Right renal cortex interstitium (tissue), 3 donors: ENCODE measurements at regions not wholly inside any gene's neighbourhood (a gene's known extent, or its start where the extent isn't known, plus 50 kb on each side); places are given as distances from the start of the nearest gene placed in this dataset.
"Not testable (repeated sequence)": the region's sequence is repeated elsewhere in the genome, so short reads cannot be mapped to it uniquely, and the experiment has no call there.

ENCODE experiments used
- DNase-seq, 3 donors: peaks; one replicate each; pipeline ENCODE4 v3.0.0-alpha.2; 2013; ENCODE audit warnings: low read depth in 3 of 3, low spot score in 2 of 3

DNA sequence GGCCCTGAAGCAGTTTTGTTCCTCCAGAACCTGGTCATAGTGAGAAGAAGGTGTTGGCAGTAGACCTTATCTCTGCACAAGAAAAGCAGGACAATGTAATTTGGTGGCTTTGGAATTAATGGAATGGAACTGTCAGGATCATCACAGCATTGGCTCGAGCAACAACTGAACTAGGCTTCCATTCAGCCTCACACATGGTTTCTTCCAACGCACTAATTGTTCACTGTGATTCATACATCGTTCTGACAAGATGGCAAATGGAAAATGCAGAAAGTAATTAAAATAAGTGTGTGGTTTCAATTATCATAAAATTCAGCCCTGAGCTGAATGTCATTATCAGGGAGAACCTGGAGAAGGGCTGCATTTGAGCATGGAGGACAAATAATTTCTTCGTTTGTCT is 80.6 kb downstream of the MFSD1 start:
- no peak for DNase-seq

DNA sequence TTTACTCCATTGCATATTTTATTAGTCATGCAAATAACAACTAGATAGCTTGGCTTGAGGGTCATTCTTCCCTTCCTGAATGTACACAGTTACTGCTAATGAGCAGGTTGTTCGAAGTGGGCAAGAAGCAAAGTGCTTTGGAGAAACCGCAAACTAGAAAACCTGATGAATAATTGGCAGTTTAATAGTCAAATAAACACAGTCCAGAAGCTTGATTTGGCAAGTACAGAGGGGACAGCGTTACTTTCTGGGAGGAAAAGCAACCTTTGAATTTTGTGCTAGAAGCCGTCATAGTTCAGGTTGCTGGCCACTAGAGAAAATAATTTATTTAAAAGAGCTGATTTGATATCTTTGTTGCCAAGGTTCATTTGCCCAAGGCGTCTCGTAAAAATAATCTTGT is 94.9 kb downstream of the MFSD1 start:
- DNase-seq: no peak

DNA sequence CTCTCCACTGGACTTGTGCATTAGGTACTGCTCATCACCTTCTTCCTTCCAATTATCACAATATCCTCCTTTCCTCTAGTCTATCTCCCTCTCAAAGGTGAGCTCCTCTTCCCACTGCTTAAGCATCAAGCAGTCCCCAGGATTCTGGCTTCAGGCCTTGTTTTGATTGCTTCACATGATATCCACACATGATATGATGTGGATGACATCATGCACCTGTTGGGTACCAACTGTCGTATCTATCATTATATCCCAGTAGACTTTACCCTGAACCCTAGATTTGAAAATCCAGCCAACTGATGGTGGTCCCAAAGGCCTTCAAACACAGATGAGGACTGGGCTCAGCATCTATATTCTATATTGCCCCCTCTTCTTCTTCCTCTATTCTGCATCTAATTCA is 104.9 kb downstream of the MFSD1 start:
- no peak for DNase-seq

GRCh38 chr3:158908187-158908734 is 106.4 kb downstream of the MFSD1 start:
- no peak for DNase-seq

- DNase-seq: no peak
Measured at GRCh38 chr3:158909870-158910269, 108.0 kb downstream of the MFSD1 start.

DNA sequence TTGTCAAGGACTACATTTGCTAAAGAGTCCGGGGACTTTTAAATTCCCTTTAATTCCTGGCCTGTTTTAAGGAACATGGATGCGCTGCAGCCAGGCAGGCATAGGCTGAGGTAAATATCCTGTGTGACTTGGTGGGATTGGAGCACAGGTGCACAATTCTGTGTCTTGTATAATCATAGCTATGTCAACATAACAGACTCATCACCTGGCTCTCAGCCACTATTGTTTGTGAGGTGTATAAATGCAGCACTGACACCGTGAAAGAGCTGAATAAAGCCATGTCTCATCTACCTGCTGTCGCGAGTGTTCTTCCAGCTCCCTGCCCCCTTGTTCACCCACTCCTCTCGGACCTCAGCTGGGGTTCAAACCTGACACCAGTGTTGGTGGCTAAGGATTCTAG is 109.7 kb downstream of the MFSD1 start:
- no peak for DNase-seq

DNA sequence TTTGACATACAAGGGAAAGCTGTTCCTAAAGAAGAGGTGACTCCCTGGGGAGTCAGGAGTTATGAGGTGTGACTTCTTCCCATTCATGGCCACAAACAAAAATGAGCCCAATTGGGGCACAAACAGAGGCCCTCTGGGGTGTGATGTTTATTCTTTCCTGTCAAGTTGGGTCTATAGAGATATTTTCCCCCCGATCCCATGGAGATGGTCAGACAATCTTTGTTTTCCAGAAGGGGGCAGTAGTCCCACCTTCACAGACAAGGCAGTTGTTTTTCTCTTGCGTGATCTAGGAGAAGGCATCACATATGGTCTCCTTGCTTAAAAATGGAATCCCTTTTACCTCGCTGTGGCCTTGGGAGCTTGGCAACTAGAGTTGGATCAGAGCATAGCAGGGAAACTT is 110.3 kb downstream of the MFSD1 start:
- no peak for DNase-seq

DNA sequence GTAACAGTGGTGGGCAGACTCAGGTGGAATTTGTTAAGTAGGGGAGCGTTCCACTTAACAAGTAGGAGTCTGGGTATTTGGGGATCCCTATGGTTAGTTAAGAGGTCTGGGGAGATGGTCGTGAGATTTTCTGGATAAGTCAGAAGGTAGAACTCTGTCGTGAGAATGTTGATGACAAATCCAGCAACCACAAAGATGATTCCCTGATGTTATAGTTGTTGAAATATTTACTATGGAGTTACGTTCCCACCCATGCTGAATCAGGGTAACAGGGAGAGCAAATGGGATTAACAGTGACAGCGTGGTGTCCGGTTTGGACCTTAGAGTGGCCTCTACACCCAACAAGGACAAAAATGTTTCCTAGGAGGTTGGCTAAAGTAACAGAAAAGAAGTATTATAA is 110.8 kb downstream of the MFSD1 start:
- DNase-seq: no peak

DNA sequence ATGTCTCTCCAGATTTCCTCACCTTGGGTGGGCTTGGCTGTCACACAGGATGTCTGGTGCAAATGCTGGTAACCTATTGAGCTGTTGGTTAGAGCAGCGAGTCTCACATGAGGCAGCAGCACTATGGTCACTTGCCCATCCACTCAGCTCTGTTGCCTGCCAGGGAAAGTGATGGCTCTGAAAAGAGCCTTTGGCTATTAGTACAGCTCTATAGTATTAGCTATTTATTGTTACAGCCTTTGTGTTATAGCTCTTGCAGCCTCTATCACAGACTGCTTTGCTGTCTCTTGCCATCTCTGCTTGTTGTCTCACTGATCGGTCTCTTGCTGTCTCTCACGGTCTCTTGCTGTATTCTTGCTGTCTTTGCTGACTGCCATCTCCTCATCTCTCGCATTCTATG is 114.3 kb downstream of the MFSD1 start:
- no peak for DNase-seq

DNA sequence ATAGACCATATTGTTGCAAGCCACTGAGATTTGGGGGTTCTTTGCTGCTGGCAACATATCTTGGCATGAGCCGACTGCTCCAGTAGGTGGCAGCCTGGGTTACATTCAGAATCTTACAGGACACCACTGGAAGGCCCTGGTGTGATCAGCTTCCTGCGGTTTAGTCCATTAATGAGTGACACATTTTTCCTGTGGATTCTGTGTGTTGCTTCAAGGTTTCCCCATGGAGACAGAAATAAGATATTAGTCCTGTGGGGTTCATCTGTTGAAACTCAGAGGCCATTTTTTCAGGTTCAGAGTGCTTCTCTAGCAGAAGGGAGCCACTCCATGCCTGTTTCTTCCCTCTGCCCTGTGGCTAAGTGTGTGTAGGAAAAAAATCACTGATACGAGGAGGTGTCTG is 116.2 kb downstream of the MFSD1 start:
- peak in 2 of 3 donors; percentile 3 to 24 for DNase-seq

DNA sequence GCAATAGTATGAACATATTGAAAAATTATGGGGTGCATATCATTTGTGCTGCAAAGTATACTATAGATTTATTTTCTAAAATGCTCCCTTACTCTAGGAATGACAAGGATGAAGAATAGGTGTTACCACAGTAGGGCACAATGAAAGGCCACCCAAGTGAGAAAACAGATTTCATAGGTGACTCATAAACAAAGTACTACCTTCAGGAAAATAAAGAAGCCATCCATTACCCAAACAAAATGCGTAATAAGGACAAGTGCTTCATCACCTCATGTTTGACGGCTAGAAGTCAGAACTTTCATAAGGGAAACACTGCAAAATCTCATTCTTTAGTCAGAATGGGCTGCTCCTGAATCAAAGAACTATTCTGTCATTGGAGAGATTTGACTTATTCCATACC is 116.6 kb downstream of the MFSD1 start:
- DNase-seq: no peak

DNA sequence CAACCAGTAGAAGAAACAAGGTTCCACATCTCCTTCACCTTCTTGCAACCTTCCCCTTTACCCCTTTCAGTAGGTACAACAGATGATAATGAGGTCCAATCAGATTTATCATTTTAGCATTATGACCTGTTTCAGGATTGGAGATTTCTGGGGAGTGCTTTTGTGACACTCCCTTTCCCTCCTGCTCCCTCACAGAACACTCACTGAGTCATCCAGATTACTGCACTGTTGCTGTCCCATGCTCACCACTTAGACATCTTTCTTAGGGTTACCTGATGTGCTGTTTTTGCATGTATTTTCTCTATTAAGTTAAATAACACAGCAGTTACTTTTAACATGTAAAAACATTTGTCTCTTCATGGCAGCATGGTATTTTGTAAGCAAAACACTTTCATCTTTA is 118.5 kb downstream of the MFSD1 start:
- no peak for DNase-seq

GRCh38 chr3:158925021-158925420 is 123.2 kb downstream of the MFSD1 start:
- DNase-seq: no peak

GRCh38 chr3:158925828-158926494 is 124.1 kb downstream of the MFSD1 start:
- DNase-seq: no peak

DNA sequence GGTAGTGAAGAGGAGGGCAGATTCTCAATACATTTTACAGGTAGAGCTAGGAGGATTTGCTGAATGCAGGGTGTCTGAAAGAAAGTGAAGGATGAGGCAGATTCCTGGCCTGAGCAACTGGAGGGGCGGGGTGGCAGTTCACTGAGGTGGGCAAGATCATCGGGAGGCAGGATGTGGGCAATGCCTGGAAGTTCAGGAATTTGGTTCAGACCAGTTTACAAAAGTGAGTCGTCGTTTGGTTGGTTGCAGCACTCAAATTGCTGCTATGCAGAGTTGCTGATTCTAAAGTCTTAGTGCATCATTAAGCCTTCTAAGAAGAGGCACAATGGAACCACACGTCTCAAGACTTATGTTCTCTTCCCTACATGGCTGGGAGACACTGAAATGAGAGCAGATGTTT is 134.0 kb downstream of the MFSD1 start:
- no peak for DNase-seq

GRCh38 chr3:158936530-158937113 is 134.8 kb downstream of the MFSD1 start:
- DNase-seq: no peak

DNA sequence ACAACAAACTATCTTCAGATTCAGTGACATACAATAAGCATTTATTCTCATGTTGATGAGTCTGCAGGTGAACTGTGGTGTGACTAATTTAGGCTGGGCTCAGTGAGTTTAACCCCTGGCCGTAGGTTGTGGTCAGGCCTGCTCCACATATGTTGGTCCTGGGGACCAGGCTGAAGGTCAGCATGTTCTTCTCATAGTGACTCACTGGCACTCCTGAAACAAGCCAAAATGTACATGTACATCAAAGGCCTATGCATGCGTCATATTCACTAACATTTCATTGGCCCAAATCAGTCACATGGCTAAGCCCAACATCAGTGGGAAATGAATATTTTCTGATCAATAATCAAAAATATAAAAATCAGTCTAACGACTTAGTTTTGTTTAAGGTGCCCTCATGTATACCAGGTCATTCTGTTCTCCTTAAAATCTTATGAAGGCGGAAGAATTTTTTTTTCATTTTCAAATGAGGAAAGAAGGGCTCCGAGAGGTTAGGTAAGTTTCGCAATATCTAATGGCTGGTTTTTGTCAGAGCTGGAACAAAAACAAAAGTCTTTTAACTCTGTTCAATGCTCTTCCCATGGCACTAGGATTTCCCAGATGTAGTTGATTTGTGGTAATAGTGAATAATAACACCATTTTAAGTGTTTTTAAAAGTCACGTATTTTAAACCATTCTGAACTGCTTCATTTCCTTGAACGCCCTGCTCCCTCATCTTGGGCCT is 148.5 kb downstream of the MFSD1 start:
- no peak for DNase-seq

DNA sequence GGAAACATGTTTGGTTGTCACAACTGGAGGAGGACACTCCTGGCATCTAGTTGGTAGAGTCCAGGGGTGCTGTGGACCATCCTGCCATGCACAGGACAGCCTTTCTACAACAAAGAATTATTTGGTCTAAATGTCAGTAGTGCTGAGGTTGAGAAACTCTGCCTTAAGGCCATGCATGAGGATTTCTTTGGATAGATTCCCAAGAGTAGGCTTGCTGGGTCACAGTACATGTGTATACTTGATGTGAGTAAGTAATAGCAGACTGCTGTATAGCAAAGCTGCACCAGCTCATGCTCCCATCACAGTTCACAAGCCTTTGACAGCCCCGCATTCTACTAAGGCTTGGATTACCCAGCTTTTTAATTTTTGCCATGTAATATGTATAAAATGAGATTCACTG is 151.3 kb downstream of the MFSD1 start:
- DNase-seq: no peak

GRCh38 chr3:158954420-158954819 is 152.6 kb downstream of the MFSD1 start:
- DNase-seq: no peak

DNA sequence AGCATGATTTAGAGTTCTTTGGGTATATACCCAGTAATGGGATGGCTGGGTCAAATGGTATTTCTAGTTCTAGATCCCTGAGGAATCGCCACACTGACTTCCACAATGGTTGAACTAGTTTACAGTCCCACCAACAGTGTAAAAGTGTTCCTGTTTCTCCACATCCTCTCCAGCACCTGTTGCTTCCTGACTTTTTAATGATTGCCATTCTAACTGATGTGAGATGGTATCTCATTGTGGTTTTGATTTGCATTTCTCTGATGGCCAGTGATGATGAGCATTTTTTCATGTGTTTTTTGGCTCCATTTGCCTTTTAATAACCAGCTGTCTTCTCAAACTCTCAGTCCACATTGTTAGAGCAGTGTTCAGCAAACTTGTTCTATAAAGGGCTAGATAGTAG is 155.9 kb downstream of the MFSD1 start:
- not testable (repeated sequence) for DNase-seq

DNA sequence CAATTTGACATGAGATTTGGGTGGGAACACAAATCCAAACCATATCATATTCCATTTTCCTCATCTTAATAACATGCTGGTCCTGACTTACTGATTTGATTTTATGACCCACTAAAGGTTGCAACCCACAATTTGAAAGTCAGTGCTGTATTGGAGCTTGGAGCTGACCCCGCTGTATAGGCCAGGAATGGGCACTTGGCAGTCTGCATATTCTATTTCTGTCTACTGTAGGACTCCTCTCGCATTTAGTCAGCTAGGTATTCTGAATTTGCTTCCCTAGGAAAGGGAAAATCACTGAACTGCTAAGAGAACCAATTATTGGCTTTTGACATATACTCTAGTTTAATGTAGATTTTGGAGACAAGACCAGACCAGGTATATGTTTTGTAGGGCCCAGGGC is 157.0 kb downstream of the MFSD1 start:
- DNase-seq: no peak

DNA sequence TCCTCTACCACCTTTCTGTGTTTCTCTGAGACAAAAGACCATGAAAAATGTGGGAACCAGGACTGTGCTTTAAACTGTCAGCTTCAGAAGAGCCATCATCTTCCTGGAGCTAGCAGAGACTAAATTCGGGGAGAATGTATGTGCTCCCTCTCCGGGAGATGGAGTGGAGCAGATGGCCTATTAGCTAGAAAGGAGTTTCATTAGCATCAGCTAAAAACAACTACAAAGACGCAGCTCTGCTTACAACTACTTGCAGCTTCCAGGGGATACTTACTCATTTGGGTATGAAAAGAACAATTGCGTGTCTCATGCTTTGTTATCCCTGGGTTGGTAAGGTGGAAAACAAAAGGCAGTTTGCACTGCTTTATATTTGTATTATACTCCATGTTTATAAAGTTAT is 159.6 kb downstream of the MFSD1 start:
- DNase-seq: no peak
